ENCODE measurements at regions not wholly inside any gene's neighbourhood (a gene's known extent, or its start where the extent isn't known, plus 50 kb on each side); places are given as distances from the start of the nearest gene placed in this dataset.

DNA sequence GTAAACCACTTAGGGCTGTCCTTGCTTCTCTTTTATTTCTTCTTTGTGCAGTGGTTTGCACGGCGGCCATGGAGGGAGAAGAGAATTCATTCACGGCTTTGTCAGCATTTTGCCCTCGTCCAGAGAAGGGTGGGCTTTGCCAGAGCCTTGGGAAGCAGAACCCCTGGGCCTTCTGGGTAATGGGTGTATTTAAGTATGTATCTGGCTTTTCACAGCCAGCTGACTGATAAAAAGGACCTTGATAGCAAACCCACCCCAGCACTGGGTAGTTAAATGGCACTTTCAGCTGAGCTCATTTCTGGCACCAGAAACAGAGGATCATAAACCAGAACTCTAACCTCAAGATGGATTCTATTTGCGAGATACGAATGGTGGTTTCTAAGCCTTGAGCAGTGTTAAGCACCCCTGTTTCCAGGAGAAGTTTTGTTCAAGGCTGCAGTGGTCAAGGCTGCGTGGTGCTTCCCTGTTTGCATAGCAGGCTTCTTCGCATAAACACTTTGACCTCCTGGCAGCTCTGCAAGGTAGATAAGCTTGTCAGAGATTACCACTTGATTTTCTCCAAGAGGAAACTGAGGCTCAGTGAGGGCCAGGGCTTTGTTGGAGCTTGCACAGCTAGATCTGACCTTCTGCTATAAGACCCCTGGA, 441.6 kb upstream of the KLF4 start:
- no TSS peak for BruUV-seq (replicated peaks)
- no peaks in the 10 kb centered on the region for H3K27me3 Mint-ChIP-seq (ENCODE audit: insufficient read depth, unreplicated experiment)
- ChIA-PET POLR2A (interaction anchor here (0.7 kb wide), 1 partner anchor 12 kb away, joined by 4 read pairs; no protein-coding TSS in a partner anchor), CTCF (interaction anchor here (0.6 kb wide), 1 partner anchor 87 kb away, joined by 3 read pairs; no protein-coding TSS in a partner anchor)
- TF ChIP-seq, protein P1, sequence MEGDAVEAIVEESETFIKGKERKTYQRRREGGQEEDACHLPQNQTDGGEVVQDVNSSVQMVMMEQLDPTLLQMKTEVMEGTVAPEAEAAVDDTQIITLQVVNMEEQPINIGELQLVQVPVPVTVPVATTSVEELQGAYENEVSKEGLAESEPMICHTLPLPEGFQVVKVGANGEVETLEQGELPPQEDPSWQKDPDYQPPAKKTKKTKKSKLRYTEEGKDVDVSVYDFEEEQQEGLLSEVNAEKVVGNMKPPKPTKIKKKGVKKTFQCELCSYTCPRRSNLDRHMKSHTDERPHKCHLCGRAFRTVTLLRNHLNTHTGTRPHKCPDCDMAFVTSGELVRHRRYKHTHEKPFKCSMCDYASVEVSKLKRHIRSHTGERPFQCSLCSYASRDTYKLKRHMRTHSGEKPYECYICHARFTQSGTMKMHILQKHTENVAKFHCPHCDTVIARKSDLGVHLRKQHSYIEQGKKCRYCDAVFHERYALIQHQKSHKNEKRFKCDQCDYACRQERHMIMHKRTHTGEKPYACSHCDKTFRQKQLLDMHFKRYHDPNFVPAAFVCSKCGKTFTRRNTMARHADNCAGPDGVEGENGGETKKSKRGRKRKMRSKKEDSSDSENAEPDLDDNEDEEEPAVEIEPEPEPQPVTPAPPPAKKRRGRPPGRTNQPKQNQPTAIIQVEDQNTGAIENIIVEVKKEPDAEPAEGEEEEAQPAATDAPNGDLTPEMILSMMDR (IDR thresholded peaks at IDR 0.05; ENCODE audit: unreplicated experiment) = no peak
- no peaks in the 10 kb centered on the region for H3K36me3 Mint-ChIP-seq (ENCODE audit: insufficient read depth, unreplicated experiment)
- no peak overlapping the region for H3K27ac Mint-ChIP-seq (ENCODE audit: low read depth, unreplicated experiment)
- H3K4me3 Mint-ChIP-seq (ENCODE audit: unreplicated experiment) = no peak overlapping the region
- DNase-seq (ENCODE audit: unreplicated experiment) = no peak
- no peaks in the 10 kb centered on the region for H3K9me3 Mint-ChIP-seq (ENCODE audit: unreplicated experiment)
- peaks cover 5% of the 10 kb centered on the region for H3K4me1 Mint-ChIP-seq (ENCODE audit: insufficient read depth, unreplicated experiment)
- intact Hi-C loops (cut with micrococcal nuclease) = no loop called here

- H3K27me3 Mint-ChIP-seq (ENCODE audit: insufficient read depth, unreplicated experiment) = no peaks in the 10 kb centered on the region
- peaks cover 5% of the 10 kb centered on the region for H3K4me1 Mint-ChIP-seq (ENCODE audit: insufficient read depth, unreplicated experiment)
- ChIA-PET POLR2A (interaction anchor here (1.1 kb wide), 1 partner anchor 36 kb away, joined by 3 read pairs; no protein-coding TSS in a partner anchor), CTCF (interaction anchor here (0.6 to 0.7 kb wide), 2 partner anchors 20 to 60 kb away, joined by 3 read pairs; no protein-coding TSS in a partner anchor)
- TF ChIP-seq, protein P1 (IDR thresholded peaks at IDR 0.05; ENCODE audit: unreplicated experiment) = no peak
- no peaks in the 10 kb centered on the region for H3K36me3 Mint-ChIP-seq (ENCODE audit: insufficient read depth, unreplicated experiment)
- DNase-seq (ENCODE audit: unreplicated experiment) = peak; percentile 25
- H3K9me3 Mint-ChIP-seq (ENCODE audit: unreplicated experiment) = no peaks in the 10 kb centered on the region
- no TSS peak for BruUV-seq (replicated peaks)
- no peak overlapping the region for H3K4me3 Mint-ChIP-seq (ENCODE audit: unreplicated experiment)
- no peak overlapping the region for H3K27ac Mint-ChIP-seq (ENCODE audit: low read depth, unreplicated experiment)
- intact Hi-C loops (cut with micrococcal nuclease) = no loop called here
Observed at GRCh38 chr9:107929443-107929842, 439.9 kb upstream of the KLF4 start.

DNA sequence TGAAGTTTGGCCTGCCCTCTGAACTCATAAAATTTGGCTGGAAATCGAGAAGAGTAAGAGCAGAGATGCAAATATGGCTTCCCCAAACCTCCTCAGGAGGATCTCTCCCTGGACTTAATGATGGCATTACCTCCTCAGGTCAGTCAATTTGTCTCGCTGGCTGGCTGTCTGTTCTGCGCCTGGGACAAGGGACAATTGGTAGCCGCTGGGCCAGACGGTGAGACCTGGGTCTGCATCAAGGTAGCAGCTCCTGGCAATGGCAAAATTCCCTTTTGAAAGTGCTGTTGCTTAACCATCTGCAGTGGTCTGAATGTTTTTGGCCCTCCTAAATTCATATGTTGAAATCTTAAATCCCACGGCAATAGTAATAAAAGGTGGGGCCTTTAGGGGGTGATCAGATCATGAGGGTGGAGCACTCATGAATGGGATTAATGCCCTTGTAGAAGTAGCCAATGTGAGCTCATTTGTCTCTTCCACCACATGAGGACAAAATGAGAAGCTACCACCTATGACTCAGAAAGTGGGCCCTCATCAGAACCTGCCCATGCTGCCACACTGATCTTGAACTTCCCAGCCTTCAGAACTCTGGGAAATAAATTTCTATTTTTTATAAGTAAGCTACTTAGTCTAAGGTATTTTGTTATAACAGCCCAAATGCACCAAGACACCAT, 439.3 kb upstream of the KLF4 start:
- intact Hi-C loops (cut with micrococcal nuclease) = no loop called here
- ChIA-PET CTCF (interaction anchor here (0.6 to 0.7 kb wide), 2 partner anchors 19 to 60 kb away, joined by 3 read pairs; no protein-coding TSS in a partner anchor), POLR2A (interaction anchor here (1.1 kb wide), 1 partner anchor 37 kb away, joined by 3 read pairs; no protein-coding TSS in a partner anchor)
- peaks cover 5% of the 10 kb centered on the region for H3K4me1 Mint-ChIP-seq (ENCODE audit: insufficient read depth, unreplicated experiment)
- H3K27me3 Mint-ChIP-seq (ENCODE audit: insufficient read depth, unreplicated experiment) = no peaks in the 10 kb centered on the region
- H3K27ac Mint-ChIP-seq (ENCODE audit: low read depth, unreplicated experiment) = no peak overlapping the region
- no peaks in the 10 kb centered on the region for H3K9me3 Mint-ChIP-seq (ENCODE audit: unreplicated experiment)
- H3K4me3 Mint-ChIP-seq (ENCODE audit: unreplicated experiment) = no peak overlapping the region
- no TSS peak for BruUV-seq (replicated peaks)
- TF ChIP-seq, protein P1 (IDR thresholded peaks at IDR 0.05; ENCODE audit: unreplicated experiment) = no peak
- no peak for DNase-seq (ENCODE audit: unreplicated experiment)
- no peaks in the 10 kb centered on the region for H3K36me3 Mint-ChIP-seq (ENCODE audit: insufficient read depth, unreplicated experiment)

DNA sequence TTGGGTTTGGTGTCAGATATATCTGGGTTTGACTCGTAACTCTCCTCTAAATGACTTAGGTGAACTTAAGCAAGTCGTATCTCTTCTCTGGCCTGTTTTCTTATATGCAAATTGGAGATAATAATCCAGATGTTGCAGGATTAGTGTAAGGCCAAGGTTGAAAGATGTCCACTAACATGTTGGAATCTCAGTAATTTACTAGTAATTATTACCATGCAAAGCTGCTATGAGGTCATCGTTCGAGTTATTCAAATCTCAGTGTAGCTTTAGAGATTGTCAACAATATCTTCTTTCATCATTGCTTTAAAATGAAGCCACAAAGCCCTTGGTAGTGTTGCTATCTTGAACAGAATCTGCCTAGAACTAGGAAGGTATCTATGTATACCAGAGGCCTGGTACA, 437.7 kb upstream of the KLF4 start:
- Mint-ChIP-seq H3K4me1 (ENCODE audit: insufficient read depth, unreplicated experiment) (peaks cover 5% of the 10 kb centered on the region), H3K36me3 (ENCODE audit: insufficient read depth, unreplicated experiment) (no peaks in the 10 kb centered on the region), H3K27ac (ENCODE audit: low read depth, unreplicated experiment) (no peak overlapping the region), H3K27me3 (ENCODE audit: insufficient read depth, unreplicated experiment) (no peaks in the 10 kb centered on the region), H3K9me3 (ENCODE audit: unreplicated experiment) (no peaks in the 10 kb centered on the region), H3K4me3 (ENCODE audit: unreplicated experiment) (no peak overlapping the region)
- no peak for DNase-seq (ENCODE audit: unreplicated experiment)
- CTCF ChIA-PET = no interaction called here
- intact Hi-C loops (cut with micrococcal nuclease) = no loop called here
- TF ChIP-seq, protein P1 (IDR thresholded peaks at IDR 0.05; ENCODE audit: unreplicated experiment) = no peak
- POLR2A ChIA-PET = interaction anchor here (0.6 to 0.8 kb wide), 2 partner anchors 438 to 602 kb away, joined by 3 read pairs; no protein-coding TSS in a partner anchor
- BruUV-seq (replicated peaks) = no TSS peak
